A549 (cell line): ENCODE measurements at regions not wholly inside any gene's neighbourhood (a gene's known extent, or its start where the extent isn't known, plus 50 kb on each side); places are given as distances from the start of the nearest gene placed in this dataset.
A peak's percentile ranks its signal among the peaks of the same experiment; 100 is the strongest.
"Not testable (repeated sequence)": the region's sequence is repeated elsewhere in the genome, so short reads cannot be mapped to it uniquely, and the experiment has no call there.

Experiments
- ATAC-seq, 2 experiments: fragments of 200-7000 bp in 1 of 2; fragments of >200 bp in 1 of 2; cut with Nextera tagmentation in 1 of 2; cut with Tn5 transposase in 1 of 2; 3 replicates each; pipeline versions ENCODE4 v1.8.0 to v1.9.1; 2018 to 2020; ENCODE audit warnings: mild to moderate bottlenecking in 1 of 2, moderate library complexity in 1 of 2
- CTCF ChIA-PET: fragments of 300-600 bp; sonication (Branson Sonifier 250); formaldehyde crosslinking; extraction: SDS; loops from one replicate; lab custom pipeline; 2021; ENCODE audit warnings: antibody characterized with exemption, inconsistent platforms; lab: Yijun Ruan, JAX
- POLR2A ChIA-PET: fragments of 350-600 bp; formaldehyde crosslinking; extraction: SDS; loops from one replicate; lab custom pipeline; 2021; ENCODE audit warnings: antibody characterized with exemption, inconsistent platforms; lab: Yijun Ruan, JAX
- DNase-seq, 2 experiments: peaks; one replicate each; pipeline versions ENCODE4 v3.0.0 to v3.0.0-alpha.2; 2011 to 2016; ENCODE audit warnings: low read depth in 1 of 2, low spot score in 1 of 2
- FAIRE-seq: peaks from 2 replicates; lab custom pipeline; 2011; peaks lifted over from hg19 to GRCh38; lab: Jason Lieb, UNC
- H3K27ac ChIP-seq, 2 experiments: fragments of >200 bp; sonication (Bioruptor Twin); formaldehyde crosslinking; 3 replicates each; pipeline ENCODE4 v1.5.1; 2016 to 2017
- H3K4me1 ChIP-seq: fragments of >200 bp; sonication (Bioruptor Twin); formaldehyde crosslinking; 3 replicates; pipeline ENCODE4 v1.6.1; 2016
- H3K4me2 ChIP-seq: fragments of >200 bp; sonication (Bioruptor Twin); formaldehyde crosslinking; 3 replicates; pipeline ENCODE4 v1.6.1; 2016
- H3K4me3 ChIP-seq: fragments of >200 bp; sonication (Bioruptor Twin); formaldehyde crosslinking; 3 replicates; pipeline ENCODE4 v1.5.1; 2016
- H3K9me3 ChIP-seq: fragments of >200 bp; sonication (Bioruptor Twin); formaldehyde crosslinking; 3 replicates; pipeline ENCODE4 v1.6.1; 2016
- ATOH8 ChIP-seq: fragments of 250-450 bp; sonication (Bioruptor Pico); IDR thresholded peaks from 2 replicates; pipeline ENCODE4 v1.5.0; 2020; ENCODE audit warnings: low read depth, mild to moderate bottlenecking, moderate library complexity
- CTCF ChIP-seq: fragments of >200 bp; sonication (Bioruptor Twin); formaldehyde crosslinking; IDR thresholded peaks from 3 replicates; pipeline ENCODE4 v1.5.1; 2016
- E2F6 ChIP-seq: IDR thresholded peaks from 2 replicates; pipeline ENCODE4 v1.6.1; 2012; ENCODE audit warnings: low read depth, borderline replicate concordance
- EP300 ChIP-seq, 2 experiments: fragments of >200 bp; sonication (Bioruptor Twin); formaldehyde crosslinking; IDR thresholded peaks; 2 replicates in 1 of 2; 3 replicates in 1 of 2; pipeline ENCODE4 v1.6.1; 2016 to 2017
- FOSB ChIP-seq: fragments of 250-450 bp; sonication (Bioruptor Pico); IDR thresholded peaks from 2 replicates; pipeline ENCODE4 v1.5.0; 2020; ENCODE audit warnings: mild to moderate bottlenecking, moderate library complexity
- HDAC2 ChIP-seq: fragments of 200-600 bp; sonication (generic); IDR thresholded peaks from 2 replicates; pipeline ENCODE4 v1.6.1; 2016
- HMGXB4 ChIP-seq: fragments of 250-450 bp; sonication (Bioruptor Pico); IDR thresholded peaks from 2 replicates; pipeline ENCODE4 v1.5.0; 2021; ENCODE audit warnings: mild to moderate bottlenecking, moderate library complexity, borderline replicate concordance
- MAFK ChIP-seq: fragments of 450-650 bp; IDR thresholded peaks from 2 replicates; pipeline ENCODE4 v1.6.1; 2014; ENCODE audit not compliant: partially characterized antibody
- MAX ChIP-seq: IDR thresholded peaks from 2 replicates; pipeline ENCODE4 v1.6.1; 2012
- PHF8 ChIP-seq: fragments of 200-600 bp; sonication (generic); IDR thresholded peaks from 2 replicates; pipeline ENCODE4 v1.6.1; 2016; ENCODE audit warnings: low read depth, mild to moderate bottlenecking, antibody characterized with exemption, moderate library complexity, borderline replicate concordance
- POLR2AphosphoS2 ChIP-seq: conservative IDR thresholded peaks from 2 replicates; pipeline ENCODE4 v1.6.1; 2012; ENCODE audit warnings: low read length, improper control_type of control experiment, inconsistent platforms
- RAD21 ChIP-seq, 2 experiments: fragments of >200 bp in 1 of 2; sonication (Bioruptor Twin) in 1 of 2; formaldehyde crosslinking in 1 of 2; IDR thresholded peaks in 1 of 2; conservative IDR thresholded peaks in 1 of 2; 2 replicates in 1 of 2; 3 replicates in 1 of 2; pipeline ENCODE4 v1.6.1; 2012 to 2018; ENCODE audit warnings: inconsistent platforms in 1 of 2
- SMC3 ChIP-seq: fragments of >200 bp; sonication (Bioruptor Twin); formaldehyde crosslinking; IDR thresholded peaks from 3 replicates; pipeline ENCODE4 v1.6.1; 2018; ENCODE audit warnings: inconsistent platforms
- SREBF2 ChIP-seq: fragments of 450-650 bp; IDR thresholded peaks from 2 replicates; pipeline ENCODE4 v1.6.1; 2014; ENCODE audit warnings: mild to moderate bottlenecking, moderate library complexity
- TFCP2L1 ChIP-seq: fragments of 250-450 bp; sonication (Bioruptor Pico); IDR thresholded peaks from 2 replicates; pipeline ENCODE4 v1.5.0; 2021; ENCODE audit warnings: mild to moderate bottlenecking
- ZC3H11A ChIP-seq: fragments of 450-650 bp; IDR thresholded peaks from 2 replicates; pipeline ENCODE4 v1.6.1; 2014; ENCODE audit warnings: antibody characterized with exemption, mild to moderate bottlenecking
- ZNF302 ChIP-seq: fragments of 250-450 bp; sonication (Bioruptor Pico); IDR thresholded peaks from 2 replicates; pipeline ENCODE4 v1.9.0; 2021; ENCODE audit warnings: inconsistent platforms, mild to moderate bottlenecking, moderate library complexity
- ZSCAN20 ChIP-seq: fragments of 250-450 bp; sonication (Bioruptor Pico); IDR thresholded peaks from 2 replicates; pipeline ENCODE4 v1.8.0; 2022; ENCODE audit warnings: mild to moderate bottlenecking, moderate library complexity
- WGBS: methylation state at CpG from one replicate; pipeline ENCODE4 v1.1.6; 2017; ENCODE audit errors: missing lambda C conversion rate; 5-methylcytosine and 5-hydroxymethylcytosine counted together

- Histone ChIP-seq H3K27ac (no peak overlapping the region), H3K4me1 (no peaks in the 10 kb centered on the region), H3K4me3 (no peak overlapping the region), H3K9me3 (no peaks in the 10 kb centered on the region), H3K4me2 (no peak overlapping the region)
- CTCF ChIA-PET: interaction anchor here (1.4 kb wide), 1 partner anchor 60 kb away, joined by 4 read pairs; no protein-coding TSS in a partner anchor
- no peak for TF ChIP-seq E2F6
- no peak for TF ChIP-seq SREBF2
- TF ChIP-seq HDAC2: no peak
- no peak for TF ChIP-seq HMGXB4 (CRISPR knock-in tag)
- TF ChIP-seq ZC3H11A: no peak
- TF ChIP-seq MAX: no peak
- DNase-seq (no peak), FAIRE-seq (no peak), ATAC-seq (no peak)
- POLR2A ChIA-PET: no interaction called here
- 32% methylated on average over 3 of the region's 3 CpGs for WGBS
These were observed 61.2 kb upstream of the TMTC2 start for GRCh38 chr12:82625523-82625922.

- FAIRE-seq: no peak
- DNase-seq: peak; percentile 20 to 59
- peak; percentile 78 to 89; a peak in 4 of 6 replicates for ATAC-seq
- WGBS: 28% methylated on average over 7 of the region's 7 CpGs
- ChIA-PET CTCF (interaction anchor here (0.7 to 1.1 kb wide), 3 partner anchors 17 to 243 kb away, joined by 3 read pairs; no protein-coding TSS in a partner anchor), POLR2A (no interaction called here)
- Histone ChIP-seq H3K9me3 (no peaks in the 10 kb centered on the region), H3K4me1 (no peaks in the 10 kb centered on the region), H3K27ac (no peak overlapping the region), H3K4me2 (peak overlapping the region; percentile 32; the same call in 2 of the 3 replicates), H3K4me3 (no peak overlapping the region)
- no peak for TF ChIP-seq ZSCAN20
- no peak for TF ChIP-seq POLR2AphosphoS2
- TF ChIP-seq MAFK: no peak
- no peak for TF ChIP-seq TFCP2L1 (CRISPR knock-in tag)
- TF ChIP-seq PHF8: no peak
- TF ChIP-seq EP300 (IDR thresholded peaks at IDR 0.05): no peak
- peak; percentile 55 for TF ChIP-seq CTCF
- no peak for TF ChIP-seq FOSB (CRISPR knock-in tag)
- no peak for TF ChIP-seq ZNF302 (CRISPR knock-in tag)
- TF ChIP-seq E2F6: no peak
- peak; percentile 66 to 81 for TF ChIP-seq RAD21 (conservative IDR thresholded peaks at IDR 0.05 in 1 of 2, IDR thresholded peaks at IDR 0.05 in 1 of 2)
- TF ChIP-seq SMC3: peak; percentile 62; the same call in 2 of the 3 replicates
- no peak for TF ChIP-seq ATOH8
These were observed 58.9 kb upstream of the TMTC2 start for GRCh38 chr12:82627799-82628198.

- H3K4me3 ChIP-seq, H3K9me3 ChIP-seq, FAIRE-seq, POLR2A ChIA-PET, H3K4me1 ChIP-seq: not testable (repeated sequence)
- ATAC-seq: peak in 1 of 2 experiments; percentile 70; a peak in 3 of 6 replicates
- peak overlapping the region; percentile 46 for H3K4me2 ChIP-seq
- H3K27ac ChIP-seq: peak overlapping the region; percentile 28 to 73; a peak in 4 of 6 replicates
- DNase-seq: peak in 1 of 2 experiments; percentile 52
- WGBS: 50% methylated on average over 7 of the region's 8 CpGs
- CTCF ChIA-PET: interaction anchor here (1.1 to 1.6 kb wide), 2 partner anchors 10 to 51 kb away, joined by 3 to 10 read pairs; partner anchors contain the start of gene TMTC2
These were observed 52.0 kb upstream of the TMTC2 start for GRCh38 chr12:82634495-82635258.
